A549 (cell line): ENCODE measurements at regions not wholly inside any gene's neighbourhood (a gene's known extent, or its start where the extent isn't known, plus 50 kb on each side); places are given as distances from the start of the nearest gene placed in this dataset.

ENCODE experiments used
- ATAC-seq, 2 experiments: fragments of 200-7000 bp in 1 of 2; fragments of >200 bp in 1 of 2; cut with Nextera tagmentation in 1 of 2; cut with Tn5 transposase in 1 of 2; 3 replicates each; pipeline versions ENCODE4 v1.8.0 to v1.9.1; 2018 to 2020; ENCODE audit warnings: mild to moderate bottlenecking in 1 of 2, moderate library complexity in 1 of 2
- CTCF ChIA-PET: fragments of 300-600 bp; sonication (Branson Sonifier 250); formaldehyde crosslinking; extraction: SDS; loops from one replicate; lab custom pipeline; 2021; ENCODE audit warnings: antibody characterized with exemption, inconsistent platforms; lab: Yijun Ruan, JAX
- POLR2A ChIA-PET: fragments of 350-600 bp; formaldehyde crosslinking; extraction: SDS; loops from one replicate; lab custom pipeline; 2021; ENCODE audit warnings: antibody characterized with exemption, inconsistent platforms; lab: Yijun Ruan, JAX
- DNase-seq, 2 experiments: peaks; one replicate each; pipeline versions ENCODE4 v3.0.0 to v3.0.0-alpha.2; 2011 to 2016; ENCODE audit warnings: low read depth in 1 of 2, low spot score in 1 of 2
- FAIRE-seq: peaks from 2 replicates; lab custom pipeline; 2011; peaks lifted over from hg19 to GRCh38; lab: Jason Lieb, UNC
- H3K27ac ChIP-seq, 2 experiments: fragments of >200 bp; sonication (Bioruptor Twin); formaldehyde crosslinking; 3 replicates each; pipeline ENCODE4 v1.5.1; 2016 to 2017
- H3K4me1 ChIP-seq: fragments of >200 bp; sonication (Bioruptor Twin); formaldehyde crosslinking; 3 replicates; pipeline ENCODE4 v1.6.1; 2016
- H3K4me2 ChIP-seq: fragments of >200 bp; sonication (Bioruptor Twin); formaldehyde crosslinking; 3 replicates; pipeline ENCODE4 v1.6.1; 2016
- H3K4me3 ChIP-seq: fragments of >200 bp; sonication (Bioruptor Twin); formaldehyde crosslinking; 3 replicates; pipeline ENCODE4 v1.5.1; 2016
- H3K9me3 ChIP-seq: fragments of >200 bp; sonication (Bioruptor Twin); formaldehyde crosslinking; 3 replicates; pipeline ENCODE4 v1.6.1; 2016
- BCL3 ChIP-seq: fragments of >200 bp; sonication (Bioruptor Twin); formaldehyde crosslinking; IDR thresholded peaks from 3 replicates; pipeline ENCODE4 v1.6.1; 2016
- CBX2 ChIP-seq: fragments of 200-600 bp; sonication (generic); IDR thresholded peaks from 2 replicates; pipeline ENCODE4 v1.6.1; 2016; ENCODE audit warnings: low read depth, mild to moderate bottlenecking, borderline replicate concordance
- E2F6 ChIP-seq: IDR thresholded peaks from 2 replicates; pipeline ENCODE4 v1.6.1; 2012; ENCODE audit warnings: low read depth, borderline replicate concordance
- EHF ChIP-seq: fragments of 250-450 bp; sonication (Bioruptor Pico); IDR thresholded peaks from 2 replicates; pipeline ENCODE4 v1.5.0; 2020; ENCODE audit warnings: mild to moderate bottlenecking
- EHMT2 ChIP-seq: fragments of 200-600 bp; sonication (generic); IDR thresholded peaks from 2 replicates; pipeline ENCODE4 v1.6.1; 2016; ENCODE audit warnings: antibody characterized with exemption, low read depth, mild to moderate bottlenecking, moderate library complexity
- ELK1 ChIP-seq: fragments of 150-350 bp; IDR thresholded peaks from 2 replicates; pipeline ENCODE4 v1.6.1; 2014; ENCODE audit warnings: low read depth, mild to moderate bottlenecking, low read length
- FOXS1 ChIP-seq: fragments of 250-450 bp; sonication (Bioruptor Pico); IDR thresholded peaks from 2 replicates; pipeline ENCODE4 v1.5.0; 2020; ENCODE audit warnings: mild to moderate bottlenecking, moderate library complexity
- GATA3 ChIP-seq: IDR thresholded peaks from 2 replicates; pipeline ENCODE4 v1.6.1; 2012; ENCODE audit warnings: borderline replicate concordance
- HEYL ChIP-seq: fragments of 250-450 bp; sonication (Bioruptor Pico); IDR thresholded peaks from 2 replicates; pipeline ENCODE4 v1.8.0; 2021; ENCODE audit warnings: mild to moderate bottlenecking, moderate library complexity
- HOXA7 ChIP-seq: fragments of 250-450 bp; sonication (Bioruptor Pico); IDR thresholded peaks from 2 replicates; pipeline ENCODE4 v1.5.0; 2020; ENCODE audit warnings: mild to moderate bottlenecking, moderate library complexity
- MAFK ChIP-seq: fragments of 450-650 bp; IDR thresholded peaks from 2 replicates; pipeline ENCODE4 v1.6.1; 2014; ENCODE audit not compliant: partially characterized antibody
- NFE2L2 ChIP-seq: fragments of 150-350 bp; conservative IDR thresholded peaks from 2 replicates; pipeline ENCODE4 v1.6.1; 2014; ENCODE audit warnings: low read length
- PHF8 ChIP-seq: fragments of 200-600 bp; sonication (generic); IDR thresholded peaks from 2 replicates; pipeline ENCODE4 v1.6.1; 2016; ENCODE audit warnings: low read depth, mild to moderate bottlenecking, antibody characterized with exemption, moderate library complexity, borderline replicate concordance
- POLR2A ChIP-seq: IDR thresholded peaks from 2 replicates; pipeline ENCODE4 v1.6.1; 2012; ENCODE audit warnings: mild to moderate bottlenecking, low read length
- RFX5 ChIP-seq: fragments of 450-650 bp; IDR thresholded peaks from 2 replicates; pipeline ENCODE4 v1.7.1; 2014; ENCODE audit warnings: antibody characterized with exemption, mild to moderate bottlenecking, moderate library complexity
- SMC3 ChIP-seq: fragments of >200 bp; sonication (Bioruptor Twin); formaldehyde crosslinking; IDR thresholded peaks from 3 replicates; pipeline ENCODE4 v1.6.1; 2018; ENCODE audit warnings: inconsistent platforms
- TP53 ChIP-seq: fragments of 250-450 bp; sonication (Bioruptor Pico); IDR thresholded peaks from 2 replicates; pipeline ENCODE4 v1.5.0; 2021; ENCODE audit warnings: mild to moderate bottlenecking, moderate library complexity
- ZFP36 ChIP-seq: fragments of 450-650 bp; IDR thresholded peaks from 2 replicates; pipeline ENCODE4 v1.6.1; 2014; ENCODE audit warnings: borderline replicate concordance; ENCODE audit not compliant: partially characterized antibody
- ZNF302 ChIP-seq: fragments of 250-450 bp; sonication (Bioruptor Pico); IDR thresholded peaks from 2 replicates; pipeline ENCODE4 v1.9.0; 2021; ENCODE audit warnings: inconsistent platforms, mild to moderate bottlenecking, moderate library complexity
- WGBS: methylation state at CpG from one replicate; pipeline ENCODE4 v1.1.6; 2017; ENCODE audit errors: missing lambda C conversion rate; 5-methylcytosine and 5-hydroxymethylcytosine counted together
- TF ChIP-seq, protein P1 (sequence below): IDR thresholded peaks from 2 replicates; pipeline ENCODE4 v1.6.1; 2012
- TF ChIP-seq, protein P2 (sequence below): fragments of 200-600 bp; sonication (generic); IDR thresholded peaks from 2 replicates; pipeline ENCODE4 v1.6.1; 2016; ENCODE audit warnings: antibody characterized with exemption, mild to moderate bottlenecking, moderate library complexity

DNA sequence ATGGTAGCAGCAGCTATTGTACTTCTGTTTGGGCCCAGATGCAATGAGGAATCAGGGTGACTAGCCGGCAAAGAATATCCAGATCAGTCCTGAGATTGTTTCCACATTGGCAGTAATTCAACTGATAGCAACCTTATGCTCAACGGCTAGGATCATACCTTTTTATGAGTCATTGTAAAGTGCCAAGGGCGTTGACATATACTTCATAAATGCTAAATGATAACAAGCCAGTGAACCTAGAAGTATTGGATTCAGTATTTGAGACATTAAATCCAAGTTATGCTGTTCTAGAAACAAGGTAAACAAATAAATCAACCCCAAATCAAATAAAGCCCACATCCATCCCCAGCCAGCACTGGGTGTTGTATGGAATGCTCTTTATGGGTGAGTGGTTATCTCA is 207.1 kb upstream of the ZFHX3 start:
- WGBS, result 2% methylated on average over 3 of the region's 3 CpGs
- TF ChIP-seq GATA3 (peak; percentile 54; the same call in 1 of the 2 replicates), RFX5 (no peak)
- TF ChIP-seq, all 56 proteins: peak for 1
- POLR2A ChIA-PET, result no interaction called here
- Histone ChIP-seq H3K9me3 (no peaks in the 10 kb centered on the region), H3K4me3 (no peak overlapping the region), H3K27ac (no peak overlapping the region), H3K4me1 (peaks cover 7% of the 10 kb centered on the region; the same call in 1 of the 3 replicates), H3K4me2 (0 out of 3 replicates have a peak overlapping the region, but pooled peaks have one; percentile 4)
- CTCF ChIA-PET, result no interaction called here
- ATAC-seq (peak; percentile 39 to 49; a peak in 4 of 6 replicates), FAIRE-seq (no peak), DNase-seq (peak in 1 of 2 experiments; percentile 29)

DNA sequence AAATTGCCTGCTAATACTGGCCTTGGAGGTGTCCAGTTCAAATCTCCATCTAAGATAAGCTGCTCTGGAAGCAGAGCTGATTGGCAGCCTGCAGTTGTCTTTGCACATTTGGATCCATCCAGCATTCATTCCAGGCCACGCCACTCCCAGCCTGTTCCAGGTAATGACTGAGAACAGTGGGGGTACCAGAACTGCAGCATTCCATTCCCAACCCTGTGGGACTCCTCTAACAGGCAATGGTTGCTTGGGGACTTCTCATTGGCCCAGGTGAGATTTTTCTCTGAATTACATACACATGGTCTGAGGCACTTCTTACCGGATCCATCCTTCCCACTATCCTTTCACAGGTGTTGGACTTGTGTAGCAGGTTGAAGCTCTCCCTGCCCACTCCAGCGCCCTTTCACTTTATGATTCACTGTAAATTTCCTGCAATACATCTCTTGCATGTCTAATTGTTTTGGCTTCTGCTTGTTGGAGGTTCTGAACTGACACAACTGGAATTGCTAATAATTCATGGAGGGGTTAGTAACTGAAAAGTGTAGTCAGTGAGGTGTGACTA is 206.1 kb upstream of the ZFHX3 start:
- TF ChIP-seq NFE2L2, result no peak
- no peak for TF ChIP-seq BCL3
- TF ChIP-seq ZFP36, result no peak
- FAIRE-seq (no peak), DNase-seq (no peak), ATAC-seq (no peak)
- Histone ChIP-seq H3K4me3 (no peak overlapping the region), H3K4me1 (peaks cover 7% of the 10 kb centered on the region; the same call in 1 of the 3 replicates), H3K27ac (no peak overlapping the region), H3K4me2 (no peak overlapping the region), H3K9me3 (no peaks in the 10 kb centered on the region)
- WGBS, result 49% methylated on average over 3 of the region's 3 CpGs
- ChIA-PET POLR2A (no interaction called here), CTCF (interaction anchor here (0.7 kb wide), 1 partner anchor 421 kb away, joined by 3 read pairs; no protein-coding TSS in a partner anchor)

- ChIA-PET CTCF (interaction anchor here (0.6 to 1.0 kb wide), 3 partner anchors 74 to 356 kb away, joined by 3 read pairs; no protein-coding TSS in a partner anchor), POLR2A (no interaction called here)
- WGBS, result 63% methylated on average over 10 of the region's 10 CpGs
- no peak overlapping the region for H3K27ac ChIP-seq
- peaks cover 7% of the 10 kb centered on the region; the same call in 1 of the 3 replicates for H3K4me1 ChIP-seq
- H3K9me3 ChIP-seq, result no peaks in the 10 kb centered on the region
- H3K4me3 ChIP-seq, result no peak overlapping the region
- DNase-seq (no peak), FAIRE-seq (no peak), ATAC-seq (no peak)
- TF ChIP-seq, protein P1, sequence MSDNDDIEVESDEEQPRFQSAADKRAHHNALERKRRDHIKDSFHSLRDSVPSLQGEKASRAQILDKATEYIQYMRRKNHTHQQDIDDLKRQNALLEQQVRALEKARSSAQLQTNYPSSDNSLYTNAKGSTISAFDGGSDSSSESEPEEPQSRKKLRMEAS, result no peak
- TF ChIP-seq HOXA7 (CRISPR knock-in tag) (no peak), ZFP36 (no peak), PHF8 (no peak), MAFK (no peak), CBX2 (no peak), E2F6 (no peak), EHMT2 (no peak)
- no peak overlapping the region for H3K4me2 ChIP-seq
Measured at GRCh38 chr16:73252446-73252845, 204.5 kb upstream of the ZFHX3 start.

DNA sequence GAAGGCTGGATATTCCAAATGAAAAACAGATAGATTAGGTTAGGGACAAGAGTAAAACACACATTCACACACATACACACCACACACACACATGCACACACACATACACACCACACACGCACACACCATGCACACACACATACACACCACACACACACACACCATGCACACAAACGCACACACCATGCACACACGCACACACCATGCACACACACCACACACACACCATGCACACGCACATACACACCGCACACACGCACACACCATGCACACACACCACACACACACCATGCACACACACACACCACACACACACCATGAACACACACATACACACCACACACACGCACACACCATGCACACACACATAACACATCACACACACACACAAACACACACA is 203.7 kb upstream of the ZFHX3 start:
- DNase-seq (no peak), ATAC-seq (no peak), FAIRE-seq (no peak)
- Histone ChIP-seq H3K4me3 (no peak overlapping the region), H3K4me2 (no peak overlapping the region), H3K27ac (no peak overlapping the region), H3K9me3 (no peaks in the 10 kb centered on the region), H3K4me1 (peaks cover 7% of the 10 kb centered on the region; the same call in 1 of the 3 replicates)
- POLR2A ChIA-PET, result no interaction called here
- CTCF ChIA-PET, result interaction anchor here (1.0 to 1.1 kb wide), 2 partner anchors 11 to 73 kb away, joined by 3 read pairs; no protein-coding TSS in a partner anchor
- WGBS, result 77% methylated on average over 7 of the region's 7 CpGs
- TF ChIP-seq ZNF302 (CRISPR knock-in tag) (no peak), FOXS1 (CRISPR knock-in tag) (no peak), HEYL (CRISPR knock-in tag) (no peak), EHF (CRISPR knock-in tag) (no peak), ELK1 (no peak), TP53 (no peak), BCL3 (no peak), NFE2L2 (no peak), POLR2A (no peak; the same call in 1 of the 2 replicates), RFX5 (no peak), SMC3 (no peak)
- TF ChIP-seq, protein P2, sequence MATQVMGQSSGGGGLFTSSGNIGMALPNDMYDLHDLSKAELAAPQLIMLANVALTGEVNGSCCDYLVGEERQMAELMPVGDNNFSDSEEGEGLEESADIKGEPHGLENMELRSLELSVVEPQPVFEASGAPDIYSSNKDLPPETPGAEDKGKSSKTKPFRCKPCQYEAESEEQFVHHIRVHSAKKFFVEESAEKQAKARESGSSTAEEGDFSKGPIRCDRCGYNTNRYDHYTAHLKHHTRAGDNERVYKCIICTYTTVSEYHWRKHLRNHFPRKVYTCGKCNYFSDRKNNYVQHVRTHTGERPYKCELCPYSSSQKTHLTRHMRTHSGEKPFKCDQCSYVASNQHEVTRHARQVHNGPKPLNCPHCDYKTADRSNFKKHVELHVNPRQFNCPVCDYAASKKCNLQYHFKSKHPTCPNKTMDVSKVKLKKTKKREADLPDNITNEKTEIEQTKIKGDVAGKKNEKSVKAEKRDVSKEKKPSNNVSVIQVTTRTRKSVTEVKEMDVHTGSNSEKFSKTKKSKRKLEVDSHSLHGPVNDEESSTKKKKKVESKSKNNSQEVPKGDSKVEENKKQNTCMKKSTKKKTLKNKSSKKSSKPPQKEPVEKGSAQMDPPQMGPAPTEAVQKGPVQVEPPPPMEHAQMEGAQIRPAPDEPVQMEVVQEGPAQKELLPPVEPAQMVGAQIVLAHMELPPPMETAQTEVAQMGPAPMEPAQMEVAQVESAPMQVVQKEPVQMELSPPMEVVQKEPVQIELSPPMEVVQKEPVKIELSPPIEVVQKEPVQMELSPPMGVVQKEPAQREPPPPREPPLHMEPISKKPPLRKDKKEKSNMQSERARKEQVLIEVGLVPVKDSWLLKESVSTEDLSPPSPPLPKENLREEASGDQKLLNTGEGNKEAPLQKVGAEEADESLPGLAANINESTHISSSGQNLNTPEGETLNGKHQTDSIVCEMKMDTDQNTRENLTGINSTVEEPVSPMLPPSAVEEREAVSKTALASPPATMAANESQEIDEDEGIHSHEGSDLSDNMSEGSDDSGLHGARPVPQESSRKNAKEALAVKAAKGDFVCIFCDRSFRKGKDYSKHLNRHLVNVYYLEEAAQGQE, result no peak
